ENCODE measurements at regions not wholly inside any gene's neighbourhood (a gene's known extent, or its start where the extent isn't known, plus 50 kb on each side); places are given as distances from the start of the nearest gene placed in this dataset.
"Not testable (repeated sequence)": the region's sequence is repeated elsewhere in the genome, so short reads cannot be mapped to it uniquely, and the experiment has no call there.

GRCh38 chr3:193909387-193909786, 226.6 kb upstream of the HES1 start:
- no peak for DNase-seq

GRCh38 chr3:193910310-193910709, 225.6 kb upstream of the HES1 start:
- DNase-seq: no peak

GRCh38 chr3:193910886-193911738, 224.8 kb upstream of the HES1 start:
- no peak for DNase-seq

GRCh38 chr3:193911784-193912340, 224.1 kb upstream of the HES1 start:
- no peak for DNase-seq

GRCh38 chr3:193912621-193913178, 223.2 kb upstream of the HES1 start:
- DNase-seq: no peak

- DNase-seq: no peak
These were observed 221.3 kb upstream of the HES1 start for GRCh38 chr3:193914602-193915001.

GRCh38 chr3:193915099-193915498, 220.8 kb upstream of the HES1 start:
- peak; percentile 67 for DNase-seq

GRCh38 chr3:193915613-193916012, 220.3 kb upstream of the HES1 start:
- DNase-seq: no peak

- no peak for DNase-seq
These were observed 218.8 kb upstream of the HES1 start for GRCh38 chr3:193917158-193917557.

- no peak for DNase-seq
These were observed 214.5 kb upstream of the HES1 start for GRCh38 chr3:193921465-193921864.

- no peak for DNase-seq
These were observed 213.7 kb upstream of the HES1 start for GRCh38 chr3:193922034-193922774.

GRCh38 chr3:193923958-193924357, 212.0 kb upstream of the HES1 start:
- not testable (repeated sequence) for DNase-seq

- DNase-seq: not testable (repeated sequence)
These were observed 209.9 kb upstream of the HES1 start for GRCh38 chr3:193926071-193926470.

- DNase-seq: not testable (repeated sequence)
These were observed 208.3 kb upstream of the HES1 start for GRCh38 chr3:193927413-193928206.

- DNase-seq: peak; percentile 47
These were observed 207.4 kb upstream of the HES1 start for GRCh38 chr3:193928354-193929209.

GRCh38 chr3:193929373-193929772, 206.6 kb upstream of the HES1 start:
- DNase-seq: no peak

- no peak for DNase-seq
These were observed 205.9 kb upstream of the HES1 start for GRCh38 chr3:193929921-193930646.

GRCh38 chr3:193932136-193932535, 203.8 kb upstream of the HES1 start:
- DNase-seq: no peak

GRCh38 chr3:193932576-193932975, 203.4 kb upstream of the HES1 start:
- no peak for DNase-seq

- no peak for DNase-seq
These were observed 202.5 kb upstream of the HES1 start for GRCh38 chr3:193933451-193933850.

GRCh38 chr3:193935916-193936315, 200.0 kb upstream of the HES1 start:
- no peak for DNase-seq
